Inflammatory macrophage (primary cell): ENCODE measurements at regions not wholly inside any gene's neighbourhood (a gene's known extent, or its start where the extent isn't known, plus 50 kb on each side); places are given as distances from the start of the nearest gene placed in this dataset.
"Not testable (repeated sequence)": the region's sequence is repeated elsewhere in the genome, so short reads cannot be mapped to it uniquely, and the experiment has no call there.

ENCODE experiments used
- DNase-seq, 2 donors: peaks; one replicate each; pipeline ENCODE4 v3.0.0-alpha.2; 2020 to 2022

DNA sequence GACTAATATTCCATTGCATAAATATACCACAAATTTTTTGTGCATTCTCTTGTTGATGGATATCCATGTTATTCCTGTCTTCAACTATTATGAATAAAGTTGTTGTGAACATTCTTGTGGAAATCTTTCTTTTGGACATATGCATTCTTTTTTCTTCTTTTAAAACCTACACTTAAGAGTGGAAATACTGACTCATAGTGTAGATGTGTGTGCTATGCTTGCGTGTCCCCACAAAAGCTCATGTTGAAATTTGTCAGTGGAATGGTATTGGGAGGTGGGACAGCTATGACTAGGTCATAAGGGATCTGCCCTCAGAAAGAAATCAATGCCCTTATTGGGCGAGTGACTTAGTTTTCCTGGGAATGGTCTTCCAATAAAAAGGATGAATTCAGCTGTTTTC lies 203.6 kb upstream of the PRSS58 start:
- no peak for DNase-seq

DNA sequence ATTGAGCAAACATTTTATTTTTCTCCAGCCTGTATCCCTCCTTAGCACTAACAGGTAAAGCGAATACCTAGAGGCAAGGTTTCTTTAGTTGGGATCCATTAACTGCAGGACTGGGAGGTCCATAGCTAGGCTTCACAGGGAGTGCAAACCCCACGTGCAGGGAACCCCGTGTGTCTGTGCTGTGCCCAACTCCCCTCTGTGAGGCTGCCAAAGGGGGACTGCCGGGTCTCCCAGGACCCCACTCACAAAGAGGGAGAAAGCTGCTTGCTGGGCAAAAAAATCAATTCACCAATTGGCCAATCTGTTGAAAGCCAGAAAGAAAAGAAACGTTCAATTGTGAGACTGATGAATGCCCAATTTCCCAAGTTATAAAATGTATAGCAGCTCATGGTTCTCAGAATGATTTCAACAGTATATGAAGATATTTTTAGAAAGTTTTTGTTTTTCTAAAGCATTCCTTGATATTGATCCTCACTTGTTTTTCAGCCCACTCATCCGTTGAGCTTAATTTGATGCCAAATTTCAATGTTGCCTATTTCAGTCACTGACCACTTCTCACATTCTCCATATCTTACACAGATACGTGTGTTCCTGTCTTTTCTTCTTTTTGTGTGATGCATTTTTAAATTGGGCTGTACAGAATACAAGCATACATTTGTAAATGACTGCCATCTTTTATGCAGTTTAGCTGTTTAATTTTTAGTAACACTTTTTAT lies 202.7 kb upstream of the PRSS58 start:
- DNase-seq: no peak

GRCh38 chr7:142459551-142459963 lies 201.7 kb upstream of the PRSS58 start:
- DNase-seq: peak; percentile 49 to 51

GRCh38 chr7:142457146-142457703 lies 199.4 kb upstream of the PRSS58 start:
- DNase-seq: no peak

DNA sequence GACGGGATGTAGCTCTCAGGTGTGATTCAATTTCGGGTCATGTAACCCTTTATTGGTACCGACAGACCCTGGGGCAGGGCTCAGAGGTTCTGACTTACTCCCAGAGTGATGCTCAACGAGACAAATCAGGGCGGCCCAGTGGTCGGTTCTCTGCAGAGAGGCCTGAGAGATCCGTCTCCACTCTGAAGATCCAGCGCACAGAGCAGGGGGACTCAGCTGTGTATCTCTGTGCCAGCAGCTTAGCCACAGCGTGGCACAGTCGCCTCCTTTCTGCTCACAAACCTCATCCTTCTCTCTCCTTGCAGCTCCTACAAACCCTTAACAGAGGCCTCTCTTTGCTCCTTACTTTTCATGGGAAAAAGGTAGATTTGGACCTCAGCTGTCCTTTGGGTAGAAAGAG lies 197.5 kb upstream of the PRSS58 start:
- no peak for DNase-seq

DNA sequence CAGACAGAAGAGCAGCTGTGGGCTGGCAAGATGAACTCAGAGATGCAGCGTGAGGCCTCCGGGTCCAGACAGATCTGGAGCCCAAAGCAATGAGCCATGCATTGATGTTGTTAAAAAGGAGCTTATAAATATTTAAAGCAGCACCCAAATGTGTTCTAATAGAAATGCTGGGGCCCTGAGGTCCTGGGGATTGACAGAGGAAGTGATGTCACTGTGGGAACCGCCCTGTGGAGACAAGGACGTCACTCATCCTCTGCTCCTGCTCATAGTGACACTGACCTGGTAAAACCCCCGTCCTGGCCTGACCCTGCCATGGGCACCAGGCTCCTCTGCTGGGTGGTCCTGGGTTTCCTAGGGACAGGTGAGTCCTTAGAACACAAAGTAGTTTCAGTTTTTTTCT lies 197.0 kb upstream of the PRSS58 start:
- DNase-seq: no peak

DNA sequence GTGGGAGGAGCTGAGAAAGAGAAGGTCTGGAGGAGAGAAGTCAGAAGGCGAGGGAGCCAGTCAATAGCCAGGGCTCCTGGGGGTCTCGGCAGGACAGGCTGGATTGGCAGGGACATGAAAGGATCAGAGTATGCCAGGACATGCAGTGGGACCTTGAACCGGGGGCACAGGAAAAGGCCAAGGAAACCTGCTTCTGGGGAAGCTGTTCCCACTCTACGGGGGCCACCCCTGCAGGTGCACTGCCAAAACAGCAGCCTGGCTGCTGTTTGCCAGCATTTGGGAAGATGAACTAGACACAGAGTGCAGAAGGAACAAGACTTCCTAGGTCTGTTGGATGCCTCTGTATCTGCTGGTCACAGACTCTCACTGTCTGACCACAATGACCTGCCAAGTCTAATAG lies 194.9 kb upstream of the PRSS58 start:
- no peak for DNase-seq

GRCh38 chr7:142451817-142452216 lies 194.0 kb upstream of the PRSS58 start:
- DNase-seq: no peak

GRCh38 chr7:142451296-142451695 lies 193.4 kb upstream of the PRSS58 start:
- no peak for DNase-seq

GRCh38 chr7:142450695-142451094 lies 192.8 kb upstream of the PRSS58 start:
- no peak for DNase-seq

- DNase-seq: no peak
These were observed 192.3 kb upstream of the PRSS58 start for GRCh38 chr7:142450206-142450605.

DNA sequence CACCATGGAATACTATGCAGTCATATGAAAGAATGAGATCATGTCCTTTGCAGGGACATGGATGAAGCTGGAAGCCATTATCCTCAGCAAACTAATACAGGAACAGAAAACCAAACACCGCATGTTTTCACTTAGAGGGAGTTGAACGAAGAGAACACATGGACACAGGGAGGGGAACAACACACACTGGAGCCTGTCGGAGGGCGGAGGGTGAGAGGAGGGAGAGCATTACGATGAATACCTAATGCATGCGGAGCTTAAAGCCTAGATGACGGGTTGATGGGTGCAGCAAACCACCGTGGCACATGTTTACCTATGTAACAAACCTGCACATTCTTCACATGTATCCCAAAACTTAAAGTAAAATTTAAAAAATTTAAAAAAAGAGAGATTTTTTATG lies 191.0 kb upstream of the PRSS58 start:
- not testable (repeated sequence) for DNase-seq

DNA sequence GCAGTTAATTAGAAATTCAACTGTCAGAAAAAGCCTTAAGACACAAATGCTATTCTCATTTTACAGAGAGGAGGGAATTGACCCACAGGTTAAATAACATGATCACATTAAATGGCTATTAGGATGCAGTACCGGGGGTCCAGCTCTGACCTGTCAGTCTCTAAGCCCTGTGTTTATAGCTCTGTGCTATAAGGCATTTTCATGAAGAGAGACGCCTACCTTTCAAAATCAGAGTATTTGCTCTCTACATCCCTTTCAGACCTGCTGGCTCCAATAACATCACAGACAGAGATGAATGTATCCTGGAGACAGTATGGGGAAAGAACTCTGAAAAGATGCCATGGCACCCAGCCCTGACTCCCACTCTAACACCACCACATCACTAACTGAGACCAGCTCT lies 189.9 kb upstream of the PRSS58 start:
- DNase-seq: no peak

- DNase-seq: no peak
These were observed 187.3 kb upstream of the PRSS58 start for GRCh38 chr7:142445019-142445686.

- peak; percentile 61 to 82 for DNase-seq
These were observed 185.6 kb upstream of the PRSS58 start for GRCh38 chr7:142443216-142444010.

DNA sequence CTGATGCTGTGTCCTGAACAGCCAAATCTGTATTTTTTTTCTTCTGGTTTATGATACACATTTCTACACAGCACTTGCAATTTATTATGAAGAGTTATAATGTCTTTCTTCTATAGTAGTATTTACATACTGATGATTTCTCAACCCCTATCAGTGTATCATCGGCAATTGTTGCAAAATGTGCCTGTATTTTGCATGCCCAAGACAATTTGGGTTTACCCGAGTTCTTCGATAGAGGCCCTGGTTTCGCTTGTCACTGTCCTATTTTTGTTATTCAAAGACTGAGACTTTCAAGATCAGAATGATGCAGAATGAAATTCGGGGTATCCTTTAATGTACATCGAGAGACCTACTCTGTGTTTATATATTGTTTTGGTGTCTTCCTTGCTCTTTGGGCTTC lies 184.5 kb upstream of the PRSS58 start:
- DNase-seq: no peak

DNA sequence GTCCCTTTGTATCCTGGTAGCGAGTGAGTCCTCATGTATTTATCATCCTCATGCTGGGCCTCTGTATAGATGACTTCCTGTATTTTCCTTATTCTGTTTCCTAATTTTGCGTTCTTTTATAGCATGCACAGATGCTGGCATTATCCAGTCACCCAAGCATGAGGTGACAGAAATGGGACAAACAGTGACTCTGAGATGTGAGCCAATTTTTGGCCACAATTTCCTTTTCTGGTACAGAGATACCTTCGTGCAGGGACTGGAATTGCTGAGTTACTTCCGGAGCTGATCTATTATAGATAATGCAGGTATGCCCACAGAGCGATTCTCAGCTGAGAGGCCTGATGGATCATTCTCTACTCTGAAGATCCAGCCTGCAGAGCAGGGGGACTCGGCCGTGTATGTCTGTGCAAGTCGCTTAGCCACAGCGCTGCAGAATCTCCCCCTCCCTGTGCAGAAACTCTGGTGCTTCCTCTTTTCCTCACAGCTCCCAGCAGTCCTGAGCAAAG lies 183.1 kb upstream of the PRSS58 start:
- peak; percentile 44 to 53 for DNase-seq

DNA sequence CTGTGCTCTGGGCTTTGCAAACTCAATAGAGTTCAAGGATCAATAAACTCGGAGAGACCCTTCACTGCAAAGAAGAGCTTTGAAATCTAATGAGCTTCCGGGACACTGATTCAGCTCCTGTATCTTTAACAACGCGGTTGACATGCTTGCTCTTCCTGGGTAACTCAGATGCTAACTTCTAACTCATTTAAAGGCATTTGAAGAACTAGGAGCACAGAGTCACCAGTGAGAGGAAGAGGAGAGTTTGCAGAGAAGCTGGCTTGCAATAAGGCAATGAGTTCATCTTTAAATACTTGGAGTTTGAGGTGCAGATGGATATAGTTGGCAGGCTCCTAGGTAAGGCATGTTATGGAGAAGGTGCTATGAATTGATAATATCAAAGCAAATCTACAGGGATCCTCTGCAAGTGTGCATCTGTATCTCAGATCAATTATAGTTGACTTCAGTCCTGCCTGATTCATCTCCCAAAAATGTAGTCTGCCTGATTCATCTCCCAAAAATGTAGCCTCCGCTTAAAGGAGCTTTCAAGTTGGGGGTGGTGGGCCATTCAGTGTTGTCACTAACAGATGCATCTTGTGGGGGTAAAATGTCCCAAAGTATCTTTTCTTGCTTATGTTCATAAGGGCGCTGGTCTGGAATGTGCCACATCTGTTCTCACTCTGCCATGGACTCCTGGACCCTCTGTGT lies 182.5 kb upstream of the PRSS58 start:
- DNase-seq: peak; percentile 11

- peak; percentile 34 to 53 for DNase-seq
These were observed 181.9 kb upstream of the PRSS58 start for GRCh38 chr7:142439739-142440138.

DNA sequence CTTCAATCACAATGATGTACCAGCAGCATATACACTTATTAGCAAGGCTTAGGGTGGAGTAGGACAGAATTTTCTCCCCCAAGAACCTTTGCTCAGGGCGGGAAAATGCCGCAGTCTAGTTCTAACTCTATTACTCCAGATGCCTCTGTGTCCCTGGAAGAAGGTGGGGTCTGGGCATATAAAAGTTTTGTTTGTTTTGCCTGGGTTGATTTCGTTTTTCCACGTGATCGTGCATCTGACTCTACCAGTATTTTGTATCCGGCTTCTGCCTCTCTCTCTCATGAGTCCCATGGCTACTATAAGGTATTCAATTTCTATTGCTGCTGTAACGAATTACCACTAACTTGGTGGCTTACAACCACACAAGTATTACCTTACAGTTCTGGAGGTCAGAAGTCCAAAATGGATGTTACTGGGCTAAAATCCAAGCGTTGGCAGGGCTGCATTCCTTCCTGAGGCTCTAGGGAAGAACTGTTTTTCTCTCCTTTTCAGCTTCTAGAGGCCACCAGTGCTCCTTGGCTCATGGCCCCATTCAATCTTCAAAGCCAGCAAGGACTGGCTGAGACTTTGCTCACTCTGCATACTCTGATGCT lies 181.2 kb upstream of the PRSS58 start:
- no peak for DNase-seq

DNA sequence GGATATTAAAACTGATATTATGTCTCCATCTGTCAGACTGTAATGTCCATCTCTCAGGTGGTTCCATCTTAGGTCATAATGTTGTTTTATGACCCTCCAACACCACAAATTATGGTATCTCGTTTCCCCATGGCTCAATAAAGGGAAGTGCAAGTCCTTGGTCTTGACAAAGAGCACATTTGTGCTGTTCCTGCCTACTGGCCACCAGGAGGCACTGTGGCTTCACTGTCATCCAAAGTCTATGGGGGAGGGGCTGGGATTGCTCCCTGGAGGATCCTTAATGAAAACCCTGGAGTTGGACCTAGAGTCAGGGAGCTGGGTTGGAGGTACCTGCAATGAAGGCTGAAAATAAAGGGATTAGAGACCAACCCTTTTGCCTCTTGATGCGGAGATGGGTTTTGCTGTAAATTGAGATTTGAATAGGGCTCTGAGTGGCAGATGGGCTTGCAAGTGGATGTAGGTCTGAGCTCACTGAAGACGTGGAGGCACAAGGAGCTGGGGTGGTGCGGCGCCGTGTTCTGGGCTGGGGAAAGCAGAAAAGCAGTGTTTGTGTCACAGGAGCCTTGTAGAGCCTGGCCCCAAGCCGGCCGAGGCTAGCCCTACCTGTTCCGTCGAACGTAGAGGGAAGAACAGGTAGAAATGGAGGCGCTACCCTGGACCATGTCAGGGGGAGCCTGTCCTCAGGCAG lies 180.5 kb upstream of the PRSS58 start:
- peak; percentile 68 to 69 for DNase-seq
